ENCODE measurements at regions not wholly inside any gene's neighbourhood (a gene's known extent, or its start where the extent isn't known, plus 50 kb on each side); places are given as distances from the start of the nearest gene placed in this dataset.

GRCh38 chr2:104040771-104041170 is 813.1 kb upstream of the POU3F3 start (continued):
- TF ChIP-seq ZBTB33 (IDR thresholded peaks at IDR 0.05; ENCODE audit: extremely low read depth, insufficient replicate concordance, low read length) (no peak), MAX (IDR thresholded peaks at IDR 0.05) (no peak), EZH2 (IDR thresholded peaks at IDR 0.05) (no peak), CEBPB (IDR thresholded peaks at IDR 0.05; ENCODE audit: low read depth) (no peak)

- ChIA-PET POLR2A (no interaction called here), RAD21 (ENCODE audit: low non-redundant PET in 1 of 2, low total read pairs in 2 of 2, uncharacterized antibody in 2 of 2, unreplicated experiment in 2 of 2) (no interaction called here), CTCF (no interaction called here)
- intact Hi-C loops (cut with micrococcal nuclease), result no loop called here
- H4K20me1 ChIP-seq (ENCODE audit: insufficient read depth), result no peaks in the 10 kb centered on the region
- peaks cover 14 to 33% of the 10 kb centered on the region in 2 experiments; a peak in 2 of 4 replicates for H3K9me3 ChIP-seq (ENCODE audit: control insufficient read depth in 1 of 2, insufficient read depth in 1 of 2, low read depth in 1 of 2, low read length in 2 of 2)
- ATAC-seq (no peak), DNase-seq (ENCODE audit: low read depth, low spot score) (no peak)
- no peak overlapping the region for H3K4me3 ChIP-seq (replicated peaks in 1 of 2; ENCODE audit: low read depth in 1 of 2, low read length in 2 of 2)
- no peaks in the 10 kb centered on the region for H3K36me3 ChIP-seq (ENCODE audit: control insufficient read depth in 1 of 2, insufficient read depth in 2 of 2, low read length in 2 of 2)
- TF ChIP-seq CTCF (IDR thresholded peaks at IDR 0.05 in 2 of 3, conservative IDR thresholded peaks at IDR 0.05 in 1 of 3; ENCODE audit: borderline replicate concordance in 1 of 3, insufficient read depth in 1 of 3, low read depth in 2 of 3, low read length in 2 of 3) (no peak), SIN3A (IDR thresholded peaks at IDR 0.05; ENCODE audit: low read depth) (no peak), CEBPB (IDR thresholded peaks at IDR 0.05; ENCODE audit: low read depth) (no peak), REST (IDR thresholded peaks at IDR 0.05; ENCODE audit: low read depth) (no peak)
- no TSS peak for BruUV-seq (replicated peaks)
- H3K27me3 ChIP-seq (ENCODE audit: insufficient read depth, low read length), result no peaks in the 10 kb centered on the region
- no peak overlapping the region for H3K27ac ChIP-seq (ENCODE audit: low read depth, low read length)
- H3K9ac ChIP-seq (ENCODE audit: low read length), result no peak overlapping the region
- no peaks in the 10 kb centered on the region for H3K9me2 ChIP-seq (ENCODE audit: insufficient read depth)
- H3K4me1 ChIP-seq (ENCODE audit: control insufficient read depth in 1 of 2, insufficient read depth in 2 of 2, low read length in 2 of 2), result no peaks in the 10 kb centered on the region
- no peak overlapping the region for H2AFZ ChIP-seq (ENCODE audit: low read depth, low read length, poor library complexity, severe bottlenecking)
- no peak overlapping the region for H3K4me2 ChIP-seq (ENCODE audit: low read length)
- H3K79me2 ChIP-seq (ENCODE audit: insufficient read depth, low read length), result no peaks in the 10 kb centered on the region
These were observed 812.6 kb upstream of the POU3F3 start for GRCh38 chr2:104041351-104041750.
